ENCODE measurements at regions not wholly inside any gene's neighbourhood (a gene's known extent, or its start where the extent isn't known, plus 50 kb on each side); places are given as distances from the start of the nearest gene placed in this dataset.

GRCh38 chr11:19389787-19390303 lies 149.1 kb upstream of the E2F8 start:
- TF ChIP-seq CTCF (IDR thresholded peaks at IDR 0.05) (no peak), POLR2A (IDR thresholded peaks at IDR 0.05) (no peak)

Data from esophagus squamous epithelium (tissue), 4 donors.